Endothelial cell of umbilical vein (primary cell): ENCODE measurements at regions not wholly inside any gene's neighbourhood (a gene's known extent, or its start where the extent isn't known, plus 50 kb on each side); places are given as distances from the start of the nearest gene placed in this dataset.

Experiments
- BruUV-seq: library from RNA; stranded (reverse); fragments of 400-500 nt; replicated peaks from 2 replicates; lab custom pipeline; 2021; lab: Mats Ljungman, UMichigan
- CTCF ChIA-PET: fragments of 300-600, 350-600 bp; sonication (Branson Sonifier 250); formaldehyde crosslinking; loops from one replicate; lab custom pipeline; 2021; ENCODE audit warnings: antibody characterized with exemption, inconsistent platforms; lab: Charles Lee
- POLR2A ChIA-PET: fragments of 300-600, 350-600 bp; sonication (Branson Sonifier 250); formaldehyde crosslinking; loops from one replicate; lab custom pipeline; 2021; ENCODE audit warnings: antibody characterized with exemption, inconsistent platforms; lab: Charles Lee
- DNase-seq: peaks from one replicate; pipeline ENCODE4 v3.0.0-alpha.2; 2011; ENCODE audit warnings: low read depth, low spot score
- FAIRE-seq: peaks from 2 replicates; lab custom pipeline; 2011; peaks lifted over from hg19 to GRCh38; lab: Jason Lieb, UNC
- H2AFZ ChIP-seq: 2 replicates; pipeline ENCODE4 v1.6.0; 2012; ENCODE audit warnings: low read depth, low read length, control low read depth, inconsistent platforms
- H3K27ac ChIP-seq: 2 replicates; pipeline ENCODE4 v1.5.1; 2011; ENCODE audit warnings: low read depth, mild to moderate bottlenecking, control low read depth, low read length, moderate library complexity; ENCODE audit not compliant: insufficient read depth
- H3K27me3 ChIP-seq, 2 experiments: 2 replicates each; pipeline versions ENCODE4 v1.6.0 to v1.6.1; 2011; ENCODE audit warnings: low read length in 2 of 2, mixed read lengths in 1 of 2; ENCODE audit not compliant: control insufficient read depth in 2 of 2, insufficient read depth in 2 of 2
- H3K36me3 ChIP-seq, 2 experiments: 2 replicates in 1 of 2; 3 replicates in 1 of 2; pipeline ENCODE4 v1.5.1; 2011; ENCODE audit warnings: low read length in 2 of 2, mild to moderate bottlenecking in 1 of 2, moderate library complexity in 1 of 2; ENCODE audit not compliant: control insufficient read depth in 2 of 2, insufficient read depth in 2 of 2; ENCODE audit errors: extremely low read depth in 1 of 2
- H3K4me1 ChIP-seq: 3 replicates; pipeline ENCODE4 v1.5.1; 2011; ENCODE audit warnings: mild to moderate bottlenecking, low read length; ENCODE audit not compliant: control insufficient read depth, insufficient read depth; ENCODE audit errors: extremely low read depth
- H3K4me2 ChIP-seq: 2 replicates; pipeline ENCODE4 v1.6.1; 2011; ENCODE audit warnings: low read length, control low read depth, mixed read lengths; ENCODE audit not compliant: insufficient read depth
- H3K4me3 ChIP-seq, 3 experiments: fragments of 200-600 bp in 1 of 3; sonication (generic), shearing (Covaris generic) in 1 of 3; replicated peaks in 1 of 3; 2 replicates each; pipeline ENCODE4 v1.5.1; 2011 to 2016; ENCODE audit warnings: control low read depth in 3 of 3, low read length in 3 of 3, mild to moderate bottlenecking in 2 of 3, inconsistent platforms in 1 of 3, low read depth in 1 of 3, moderate library complexity in 1 of 3; ENCODE audit not compliant: insufficient read depth in 1 of 3
- H3K79me2 ChIP-seq: 2 replicates; pipeline ENCODE4 v1.6.0; 2012; ENCODE audit warnings: low read length, inconsistent platforms; ENCODE audit not compliant: control insufficient read depth, insufficient read depth
- H3K9ac ChIP-seq: replicated peaks from 2 replicates; pipeline ENCODE3; 2011; ENCODE audit warnings: low read length, control low read depth; ENCODE audit not compliant: insufficient read depth; ENCODE audit errors: extremely low read depth
- H3K9me1 ChIP-seq: replicated peaks from 3 replicates; pipeline ENCODE4 v1.6.0; 2011; ENCODE audit warnings: mild to moderate bottlenecking, low read length; ENCODE audit not compliant: control insufficient read depth, insufficient read depth; ENCODE audit errors: extremely low read depth
- H3K9me3 ChIP-seq: replicated peaks from 2 replicates; pipeline ENCODE4 v1.5.1; 2012; ENCODE audit warnings: low read length, inconsistent platforms; ENCODE audit not compliant: control insufficient read depth, insufficient read depth
- H4K20me1 ChIP-seq: replicated peaks from 2 replicates; pipeline ENCODE3; 2011; ENCODE audit warnings: mild to moderate bottlenecking, low read length; ENCODE audit not compliant: control insufficient read depth, insufficient read depth; ENCODE audit errors: extremely low read depth
- EZH2 ChIP-seq: IDR thresholded peaks from 2 replicates; pipeline ENCODE4 v1.6.1; 2012; ENCODE audit warnings: borderline replicate concordance, low read depth, mild to moderate bottlenecking, moderate library complexity, low read length, inconsistent platforms; ENCODE audit not compliant: severe bottlenecking
- FOS ChIP-seq: IDR thresholded peaks from 2 replicates; pipeline ENCODE4 v1.6.1; 2011; ENCODE audit warnings: mild to moderate bottlenecking, low read length, moderate library complexity, borderline replicate concordance; ENCODE audit not compliant: insufficient read depth
- GATA2 ChIP-seq: IDR thresholded peaks from 2 replicates; pipeline ENCODE4 v1.7.0; 2011; ENCODE audit warnings: low read depth, mild to moderate bottlenecking, moderate library complexity, mixed read lengths, low read length; ENCODE audit not compliant: insufficient read length, insufficient read depth
- JUN ChIP-seq: IDR thresholded peaks from 2 replicates; pipeline ENCODE4 v1.6.1; 2011; ENCODE audit warnings: borderline replicate concordance, low read depth; ENCODE audit not compliant: insufficient read length, insufficient read depth
- MAX ChIP-seq: IDR thresholded peaks from 2 replicates; pipeline ENCODE4 v1.6.1; 2011; ENCODE audit not compliant: insufficient read depth, insufficient read length
- MYC ChIP-seq: IDR thresholded peaks from one replicate; pipeline ENCODE4 v1.6.1; 2011; ENCODE audit warnings: mild to moderate bottlenecking, low read depth, low read length
- POLR2A ChIP-seq: IDR thresholded peaks from 2 replicates; pipeline ENCODE4 v1.6.1; 2012; ENCODE audit warnings: low read depth, mild to moderate bottlenecking, control low read depth, low read length
- POLR2AphosphoS5 ChIP-seq: IDR thresholded peaks from 2 replicates; pipeline ENCODE4 v1.6.1; 2012; ENCODE audit warnings: low read depth, mild to moderate bottlenecking, control low read depth, low read length, moderate library complexity; ENCODE audit not compliant: insufficient read depth
- dilution Hi-C: fragments of 300-500 bp; cut with MboI; formaldehyde crosslinking; loops from one replicate; pipeline ENCODE4 v1.15.0; 2019; ENCODE audit warnings: low sequenced_read_pairs; ENCODE audit not compliant: extremely low pct_ligation_motif_present
- intact Hi-C: fragments of 100-400 bp; cut with micrococcal nuclease; formaldehyde crosslinking; loops from one replicate; pipeline ENCODE4 v1.10.0; 2022
- TF ChIP-seq, protein P1 (sequence below), 2 donors: IDR thresholded peaks; 1 replicate in 1 of 2; 2 replicates in 1 of 2; pipeline ENCODE4 v1.5.1; 2011; ENCODE audit warnings: low read length in 2 of 2, mild to moderate bottlenecking in 2 of 2, moderate library complexity in 2 of 2, control low read depth in 1 of 2, inconsistent platforms in 1 of 2, low read depth in 1 of 2; ENCODE audit not compliant: insufficient read depth in 1 of 2; ENCODE audit errors: extremely low read depth in 1 of 2

- H3K27ac ChIP-seq = no peak overlapping the region
Measured at GRCh38 chr1:57983441-57983840, 559.6 kb upstream of the DAB1 start.

More at GRCh38 chr1:57983441-57983840, 559.6 kb upstream of the DAB1 start:
- dilution Hi-C loops (no loop called here), intact Hi-C loops (loop anchor here (5.0 kb wide), 1 partner anchor 736 kb away; no protein-coding TSS in a partner anchor)
- Histone ChIP-seq H3K4me1 (no peaks in the 10 kb centered on the region), H3K9me3 (peaks cover 2% of the 10 kb centered on the region), H2AFZ (no peak overlapping the region), H3K4me2 (no peak overlapping the region), H3K4me3 (no peak overlapping the region), H3K9ac (no peak overlapping the region), H3K9me1 (no peaks in the 10 kb centered on the region), H3K79me2 (no peaks in the 10 kb centered on the region), H4K20me1 (no peaks in the 10 kb centered on the region), H3K27me3 (no peaks in the 10 kb centered on the region), H3K36me3 (no peaks in the 10 kb centered on the region)
- FAIRE-seq = no peak
- no peak for DNase-seq
- TF ChIP-seq POLR2AphosphoS5 = no peak
- no peak for TF ChIP-seq EZH2
- TF ChIP-seq JUN = no peak
- TF ChIP-seq, protein P1, sequence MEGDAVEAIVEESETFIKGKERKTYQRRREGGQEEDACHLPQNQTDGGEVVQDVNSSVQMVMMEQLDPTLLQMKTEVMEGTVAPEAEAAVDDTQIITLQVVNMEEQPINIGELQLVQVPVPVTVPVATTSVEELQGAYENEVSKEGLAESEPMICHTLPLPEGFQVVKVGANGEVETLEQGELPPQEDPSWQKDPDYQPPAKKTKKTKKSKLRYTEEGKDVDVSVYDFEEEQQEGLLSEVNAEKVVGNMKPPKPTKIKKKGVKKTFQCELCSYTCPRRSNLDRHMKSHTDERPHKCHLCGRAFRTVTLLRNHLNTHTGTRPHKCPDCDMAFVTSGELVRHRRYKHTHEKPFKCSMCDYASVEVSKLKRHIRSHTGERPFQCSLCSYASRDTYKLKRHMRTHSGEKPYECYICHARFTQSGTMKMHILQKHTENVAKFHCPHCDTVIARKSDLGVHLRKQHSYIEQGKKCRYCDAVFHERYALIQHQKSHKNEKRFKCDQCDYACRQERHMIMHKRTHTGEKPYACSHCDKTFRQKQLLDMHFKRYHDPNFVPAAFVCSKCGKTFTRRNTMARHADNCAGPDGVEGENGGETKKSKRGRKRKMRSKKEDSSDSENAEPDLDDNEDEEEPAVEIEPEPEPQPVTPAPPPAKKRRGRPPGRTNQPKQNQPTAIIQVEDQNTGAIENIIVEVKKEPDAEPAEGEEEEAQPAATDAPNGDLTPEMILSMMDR (IDR thresholded peaks at IDR 0.05; ENCODE audit: extremely low read depth in 1 of 2, insufficient read depth in 1 of 2, low read depth in 1 of 2, low read length in 2 of 2) = no peak
- no peak for TF ChIP-seq FOS
- no peak for TF ChIP-seq MAX
- no peak for TF ChIP-seq POLR2A
- no peak for TF ChIP-seq MYC
- TF ChIP-seq GATA2 = no peak
- BruUV-seq = no TSS peak
- POLR2A ChIA-PET = no interaction called here
- CTCF ChIA-PET = no interaction called here
